ENCODE measurements at regions not wholly inside any gene's neighbourhood (a gene's known extent, or its start where the extent isn't known, plus 50 kb on each side); places are given as distances from the start of the nearest gene placed in this dataset.

GRCh38 chr9:91481972-91482371, 58.3 kb upstream of the NFIL3 start:
- TF ChIP-seq CTCF (IDR thresholded peaks at IDR 0.05) (no peak), POLR2A (IDR thresholded peaks at IDR 0.05) (no peak)

Data from adrenal gland (tissue), 5 donors.